Stimulated activated naive CD8-positive, alpha-beta T cell treated with anti-CD3 and anti-CD28 coated beads, Interleukin-15, Interleukin-2, amounts not matched to agents 100 ng/mL and 50 ng/mL, for 24 hours (primary cell): ENCODE measurements at regions not wholly inside any gene's neighbourhood (a gene's known extent, or its start where the extent isn't known, plus 50 kb on each side); places are given as distances from the start of the nearest gene placed in this dataset.

ENCODE experiments used
- H3K27ac Mint-ChIP-seq: one replicate; pipeline ENCODE4 v1.8.0; 2021; ENCODE audit warnings: mild to moderate bottlenecking, mixed read lengths
- H3K27me3 Mint-ChIP-seq: one replicate; pipeline ENCODE4 v1.8.0; 2021; ENCODE audit warnings: mixed read lengths
- H3K36me3 Mint-ChIP-seq: one replicate; pipeline ENCODE4 v1.8.0; 2021; ENCODE audit warnings: low read depth, mixed read lengths
- H3K4me1 Mint-ChIP-seq: one replicate; pipeline ENCODE4 v1.8.0; 2021; ENCODE audit warnings: low read depth, mixed read lengths
- H3K4me3 Mint-ChIP-seq: one replicate; pipeline ENCODE4 v1.8.0; 2021; ENCODE audit warnings: mild to moderate bottlenecking, mixed read lengths
- H3K9me3 Mint-ChIP-seq: one replicate; pipeline ENCODE4 v1.8.0; 2021; ENCODE audit warnings: mixed read lengths

DNA sequence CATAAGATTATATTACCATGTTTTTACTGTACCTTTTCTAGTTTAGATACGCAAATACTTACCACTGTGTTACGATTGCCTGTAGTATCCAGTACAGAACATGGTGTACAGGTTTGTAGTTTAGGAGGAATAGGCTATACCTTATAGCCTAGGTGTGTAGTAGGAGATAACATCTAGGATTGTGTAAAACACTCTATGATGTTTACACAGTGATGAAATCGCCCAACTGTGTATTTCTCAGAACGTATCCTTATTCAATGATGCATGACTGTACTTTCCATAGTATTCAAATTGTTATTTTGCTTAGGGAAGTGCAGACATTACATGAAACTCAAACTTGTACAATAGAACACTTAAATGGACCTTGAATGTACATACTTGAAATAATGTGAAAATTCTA, 188.1 kb upstream of the PDGFD start:
- no peaks in the 10 kb centered on the region for H3K27me3 Mint-ChIP-seq
- no peak overlapping the region for H3K4me3 Mint-ChIP-seq
- no peaks in the 10 kb centered on the region for H3K4me1 Mint-ChIP-seq
- no peak overlapping the region for H3K27ac Mint-ChIP-seq
- H3K36me3 Mint-ChIP-seq, result no peaks in the 10 kb centered on the region
- H3K9me3 Mint-ChIP-seq, result peaks cover 17% of the 10 kb centered on the region

- no peak overlapping the region for H3K27ac Mint-ChIP-seq
- H3K36me3 Mint-ChIP-seq, result no peaks in the 10 kb centered on the region
- no peaks in the 10 kb centered on the region for H3K4me1 Mint-ChIP-seq
- H3K9me3 Mint-ChIP-seq, result no peaks in the 10 kb centered on the region
- no peak overlapping the region for H3K4me3 Mint-ChIP-seq
- peaks cover 3% of the 10 kb centered on the region for H3K27me3 Mint-ChIP-seq
These were observed 179.6 kb upstream of the PDGFD start for GRCh38 chr11:104343578-104343977.

DNA sequence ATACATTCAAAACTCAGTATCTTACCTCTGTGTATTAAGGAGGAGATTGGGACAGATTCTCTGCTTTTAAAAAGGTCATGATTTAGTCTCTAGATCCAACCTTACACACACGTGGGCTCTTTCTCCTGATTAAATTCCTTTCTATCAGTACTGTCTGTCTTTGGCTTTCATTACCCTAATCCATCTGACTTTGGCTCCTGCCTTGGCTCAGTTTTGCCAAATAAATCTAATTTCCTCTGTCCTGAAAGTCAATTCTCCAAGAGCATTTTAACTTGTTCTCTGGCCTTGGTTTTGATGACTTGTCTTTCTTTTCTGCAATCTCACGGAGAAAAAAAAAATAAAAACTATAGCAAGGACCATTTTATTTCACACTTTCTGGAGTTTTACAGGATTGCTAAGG, 176.6 kb upstream of the PDGFD start:
- H3K27ac Mint-ChIP-seq, result no peak overlapping the region
- H3K4me1 Mint-ChIP-seq, result no peaks in the 10 kb centered on the region
- H3K9me3 Mint-ChIP-seq, result no peaks in the 10 kb centered on the region
- H3K36me3 Mint-ChIP-seq, result no peaks in the 10 kb centered on the region
- H3K4me3 Mint-ChIP-seq, result no peak overlapping the region
- H3K27me3 Mint-ChIP-seq, result peaks cover 3% of the 10 kb centered on the region

DNA sequence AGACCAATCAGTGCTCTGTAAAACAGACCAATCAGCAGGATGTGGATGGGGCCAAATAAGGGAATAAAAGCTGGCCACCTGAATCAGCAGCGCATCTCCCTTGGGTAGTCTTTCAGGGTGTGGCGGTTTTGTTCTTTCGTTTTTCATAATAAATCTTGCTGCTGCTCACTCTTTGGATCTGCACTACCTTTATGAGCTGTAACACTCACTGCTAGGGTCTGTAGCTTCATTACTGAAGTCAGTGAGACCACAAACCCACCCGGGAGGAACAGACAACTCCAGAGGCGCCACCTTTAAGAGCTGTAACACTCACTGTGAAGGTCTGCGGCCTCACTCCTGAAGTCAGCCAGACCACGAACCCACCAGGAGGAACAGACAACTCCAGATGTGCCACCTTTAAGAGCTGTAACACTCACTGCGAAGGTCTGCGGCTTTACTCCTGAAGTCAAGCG, 175.5 kb upstream of the PDGFD start:
- H3K4me3 Mint-ChIP-seq, result no peak overlapping the region
- no peaks in the 10 kb centered on the region for H3K36me3 Mint-ChIP-seq
- H3K4me1 Mint-ChIP-seq, result no peaks in the 10 kb centered on the region
- no peak overlapping the region for H3K27ac Mint-ChIP-seq
- no peaks in the 10 kb centered on the region for H3K9me3 Mint-ChIP-seq
- peaks cover 6% of the 10 kb centered on the region for H3K27me3 Mint-ChIP-seq

- H3K27me3 Mint-ChIP-seq, result peaks cover 8% of the 10 kb centered on the region
- H3K4me1 Mint-ChIP-seq, result no peaks in the 10 kb centered on the region
- no peak overlapping the region for H3K4me3 Mint-ChIP-seq
- no peak overlapping the region for H3K27ac Mint-ChIP-seq
- H3K9me3 Mint-ChIP-seq, result no peaks in the 10 kb centered on the region
- H3K36me3 Mint-ChIP-seq, result no peaks in the 10 kb centered on the region
These were observed 174.2 kb upstream of the PDGFD start for GRCh38 chr11:104338186-104338585.

GRCh38 chr11:104337273-104337672, 173.3 kb upstream of the PDGFD start:
- peaks cover 8% of the 10 kb centered on the region for H3K27me3 Mint-ChIP-seq
- H3K36me3 Mint-ChIP-seq, result no peaks in the 10 kb centered on the region
- no peak overlapping the region for H3K27ac Mint-ChIP-seq
- H3K4me3 Mint-ChIP-seq, result no peak overlapping the region
- H3K4me1 Mint-ChIP-seq, result no peaks in the 10 kb centered on the region
- H3K9me3 Mint-ChIP-seq, result no peaks in the 10 kb centered on the region

GRCh38 chr11:104333977-104334376, 170.0 kb upstream of the PDGFD start:
- no peaks in the 10 kb centered on the region for H3K36me3 Mint-ChIP-seq
- no peaks in the 10 kb centered on the region for H3K4me1 Mint-ChIP-seq
- peaks cover 4% of the 10 kb centered on the region for H3K27me3 Mint-ChIP-seq
- no peak overlapping the region for H3K27ac Mint-ChIP-seq
- no peaks in the 10 kb centered on the region for H3K9me3 Mint-ChIP-seq
- H3K4me3 Mint-ChIP-seq, result no peak overlapping the region

GRCh38 chr11:104332110-104332509, 168.2 kb upstream of the PDGFD start:
- Mint-ChIP-seq H3K27me3 (peaks cover 4% of the 10 kb centered on the region), H3K27ac (no peak overlapping the region), H3K9me3 (no peaks in the 10 kb centered on the region), H3K36me3 (no peaks in the 10 kb centered on the region), H3K4me3 (no peak overlapping the region), H3K4me1 (no peaks in the 10 kb centered on the region)

- H3K4me1 Mint-ChIP-seq, result no peaks in the 10 kb centered on the region
- H3K27ac Mint-ChIP-seq, result no peak overlapping the region
- H3K9me3 Mint-ChIP-seq, result no peaks in the 10 kb centered on the region
- no peaks in the 10 kb centered on the region for H3K27me3 Mint-ChIP-seq
- no peak overlapping the region for H3K4me3 Mint-ChIP-seq
- no peaks in the 10 kb centered on the region for H3K36me3 Mint-ChIP-seq
These were observed 165.2 kb upstream of the PDGFD start for GRCh38 chr11:104329078-104329665.

DNA sequence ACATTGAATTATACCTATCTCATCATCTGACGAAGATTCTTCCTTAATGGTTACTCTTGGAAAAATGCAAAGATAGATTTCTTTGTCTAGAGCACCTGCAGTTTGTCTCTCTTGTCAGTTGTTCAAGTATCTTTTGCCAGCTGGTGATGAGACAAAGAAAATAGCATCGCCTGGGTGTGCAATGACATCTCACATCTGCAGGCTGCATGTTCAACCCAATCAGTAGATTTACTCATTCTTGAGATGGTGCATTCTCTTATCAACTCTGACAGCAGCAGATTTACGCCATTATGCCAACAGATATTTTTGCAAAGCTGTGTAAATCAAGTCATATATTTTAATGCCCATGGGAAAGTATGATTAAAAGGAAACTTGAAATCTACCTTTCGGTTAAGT, 164.6 kb upstream of the PDGFD start:
- Mint-ChIP-seq H3K36me3 (no peaks in the 10 kb centered on the region), H3K9me3 (no peaks in the 10 kb centered on the region), H3K27me3 (no peaks in the 10 kb centered on the region), H3K4me3 (no peak overlapping the region), H3K27ac (no peak overlapping the region), H3K4me1 (no peaks in the 10 kb centered on the region)

DNA sequence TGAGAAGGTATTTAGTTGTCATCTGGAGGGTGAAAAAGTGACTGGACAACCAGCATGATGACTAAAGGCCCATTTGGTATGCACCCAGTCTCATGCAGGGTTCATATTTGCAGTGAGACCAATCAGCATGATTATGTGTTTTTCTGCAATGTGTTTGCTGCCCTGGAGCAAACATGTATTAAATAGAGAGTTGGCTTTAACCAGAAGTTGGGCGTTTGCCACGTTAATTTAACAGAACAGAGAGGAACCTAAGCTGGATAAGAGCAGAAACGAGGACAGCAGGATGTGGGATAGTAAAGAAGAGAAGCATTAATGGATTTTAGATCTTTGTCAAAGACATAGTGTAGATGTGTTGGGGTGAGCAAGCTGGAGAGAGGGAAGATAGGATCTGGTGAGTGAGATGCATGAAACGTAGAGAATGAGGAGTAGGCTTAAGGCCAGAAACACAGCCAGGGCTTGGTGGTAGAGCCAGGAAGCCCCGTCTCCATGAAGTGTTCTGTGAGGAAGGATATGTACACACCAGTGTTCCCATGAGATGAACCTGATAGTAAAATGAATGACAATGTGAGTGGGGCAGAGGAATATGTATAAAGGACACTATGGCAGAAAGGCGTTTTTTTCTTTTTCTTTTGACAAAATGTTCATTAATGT, 164.0 kb upstream of the PDGFD start:
- Mint-ChIP-seq H3K4me1 (no peaks in the 10 kb centered on the region), H3K27me3 (no peaks in the 10 kb centered on the region), H3K36me3 (no peaks in the 10 kb centered on the region), H3K27ac (no peak overlapping the region), H3K9me3 (no peaks in the 10 kb centered on the region), H3K4me3 (no peak overlapping the region)

- H3K27me3 Mint-ChIP-seq, result no peaks in the 10 kb centered on the region
- H3K27ac Mint-ChIP-seq, result no peak overlapping the region
- no peaks in the 10 kb centered on the region for H3K36me3 Mint-ChIP-seq
- no peaks in the 10 kb centered on the region for H3K9me3 Mint-ChIP-seq
- no peaks in the 10 kb centered on the region for H3K4me1 Mint-ChIP-seq
- no peak overlapping the region for H3K4me3 Mint-ChIP-seq
These were observed 161.1 kb upstream of the PDGFD start for GRCh38 chr11:104325093-104325492.

DNA sequence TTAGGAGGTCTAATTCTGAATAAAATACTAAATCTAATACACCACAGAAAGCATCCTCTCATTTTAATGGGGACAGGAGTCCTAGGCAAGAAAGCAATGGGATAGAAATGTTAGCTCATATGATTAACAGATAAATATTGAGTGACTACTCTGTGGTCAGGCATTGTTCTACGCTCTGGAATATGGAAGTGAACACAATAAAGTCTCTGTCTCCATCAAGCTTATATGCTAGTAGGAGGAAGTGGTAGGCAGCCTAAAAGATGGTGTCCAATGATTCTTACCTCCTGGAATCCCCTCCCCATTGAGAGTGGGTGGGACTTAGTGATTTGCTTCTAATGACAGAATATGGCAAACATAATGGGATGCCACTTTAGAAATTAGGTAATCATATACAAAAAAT, 160.3 kb upstream of the PDGFD start:
- H3K4me1 Mint-ChIP-seq, result no peaks in the 10 kb centered on the region

DNA sequence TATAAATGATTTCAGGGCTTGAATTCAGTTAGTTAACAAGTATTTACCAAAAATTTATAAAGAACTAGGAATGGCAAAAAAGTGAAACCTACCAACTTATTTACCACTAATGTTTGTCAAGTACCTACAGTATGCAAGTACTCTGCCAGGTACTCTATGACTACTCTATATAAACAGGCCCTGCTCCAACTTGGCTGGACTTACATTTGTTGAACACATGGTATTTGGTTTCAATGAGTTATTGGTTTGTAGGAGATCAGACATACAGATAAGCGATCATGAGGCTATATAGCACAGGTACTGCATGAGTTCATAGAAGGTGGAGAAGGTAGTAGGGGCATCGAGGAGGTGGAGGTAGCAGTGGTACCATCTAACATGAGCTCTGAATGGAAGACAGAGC, 159.9 kb upstream of the PDGFD start:
- Mint-ChIP-seq H3K36me3 (no peaks in the 10 kb centered on the region), H3K4me3 (no peak overlapping the region), H3K27me3 (no peaks in the 10 kb centered on the region), H3K9me3 (no peaks in the 10 kb centered on the region), H3K4me1 (no peaks in the 10 kb centered on the region), H3K27ac (no peak overlapping the region)

More for the DNA sequence above, 160.3 kb upstream of the PDGFD start:
- H3K27me3 Mint-ChIP-seq, result no peaks in the 10 kb centered on the region
- no peaks in the 10 kb centered on the region for H3K9me3 Mint-ChIP-seq
- H3K27ac Mint-ChIP-seq, result no peak overlapping the region
- no peaks in the 10 kb centered on the region for H3K36me3 Mint-ChIP-seq
- H3K4me3 Mint-ChIP-seq, result no peak overlapping the region

DNA sequence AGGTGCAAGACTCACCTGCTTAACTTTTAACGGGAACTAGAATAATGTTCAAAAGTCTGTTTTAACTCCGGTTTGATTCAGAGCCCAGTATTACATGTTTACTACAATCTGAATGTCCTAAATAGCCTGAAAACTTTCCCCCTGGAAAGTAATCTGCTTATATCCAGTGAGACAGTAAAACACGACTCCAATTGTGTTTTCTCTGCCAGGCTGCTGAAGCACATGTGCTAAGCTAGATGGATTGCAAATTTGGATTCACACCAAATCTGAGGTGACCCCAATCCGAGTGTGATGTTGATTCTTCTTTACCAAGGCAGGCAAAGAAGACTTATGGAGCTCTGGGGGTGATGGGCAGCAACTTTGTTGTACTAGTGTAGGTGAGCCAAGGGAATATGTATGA, 158.7 kb upstream of the PDGFD start:
- Mint-ChIP-seq H3K27ac (no peak overlapping the region), H3K4me3 (no peak overlapping the region), H3K9me3 (no peaks in the 10 kb centered on the region), H3K4me1 (no peaks in the 10 kb centered on the region), H3K36me3 (no peaks in the 10 kb centered on the region), H3K27me3 (no peaks in the 10 kb centered on the region)

DNA sequence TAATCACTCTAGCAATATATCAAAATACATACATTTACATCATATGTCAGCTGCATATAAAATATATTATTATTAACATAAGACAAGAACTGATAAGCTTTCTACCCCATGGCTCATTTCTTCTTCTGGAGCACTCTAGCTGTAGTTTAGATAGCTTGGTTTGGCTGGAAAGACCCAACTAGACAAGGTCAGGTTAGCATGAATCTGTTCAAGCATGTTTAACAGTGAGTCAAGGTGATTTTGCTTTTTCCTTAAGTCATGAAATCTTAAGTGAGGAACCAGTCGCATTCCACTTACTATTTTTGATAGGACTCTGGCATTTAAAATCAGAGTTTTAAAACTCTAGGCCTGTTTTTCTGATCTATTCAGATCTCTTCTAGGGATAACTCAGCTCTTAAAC, 157.0 kb upstream of the PDGFD start:
- H3K27me3 Mint-ChIP-seq, result no peaks in the 10 kb centered on the region
- no peaks in the 10 kb centered on the region for H3K36me3 Mint-ChIP-seq
- no peaks in the 10 kb centered on the region for H3K4me1 Mint-ChIP-seq
- H3K9me3 Mint-ChIP-seq, result no peaks in the 10 kb centered on the region
- H3K4me3 Mint-ChIP-seq, result no peak overlapping the region
- H3K27ac Mint-ChIP-seq, result no peak overlapping the region
